ENCODE measurements at regions not wholly inside any gene's neighbourhood (a gene's known extent, or its start where the extent isn't known, plus 50 kb on each side); places are given as distances from the start of the nearest gene placed in this dataset.
A peak's percentile ranks its signal among the peaks of the same experiment; 100 is the strongest.
"Not testable (repeated sequence)": the region's sequence is repeated elsewhere in the genome, so short reads cannot be mapped to it uniquely, and the experiment has no call there.

DNA sequence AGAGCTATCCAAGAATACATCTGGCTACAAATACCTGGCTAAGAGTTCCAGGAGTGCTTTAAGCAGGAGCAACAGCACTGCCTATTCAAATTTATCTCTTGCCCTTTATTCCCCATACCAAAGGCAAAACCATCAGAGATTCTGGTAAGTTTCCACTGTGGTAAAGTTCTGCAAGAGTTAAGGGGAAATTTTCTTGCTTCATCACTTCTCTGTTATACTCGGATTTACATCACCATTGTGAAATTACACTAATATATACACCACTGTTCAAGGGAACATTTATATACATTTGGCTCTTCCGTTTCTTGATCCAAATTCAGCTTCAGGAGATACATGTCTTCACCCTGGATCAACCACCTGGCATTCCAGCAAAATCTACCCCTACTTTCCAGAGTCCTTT, 70.8 kb upstream of the PTPN13 start:
- DNase-seq (ENCODE audit: low read depth in 2 of 2): no peak

DNA sequence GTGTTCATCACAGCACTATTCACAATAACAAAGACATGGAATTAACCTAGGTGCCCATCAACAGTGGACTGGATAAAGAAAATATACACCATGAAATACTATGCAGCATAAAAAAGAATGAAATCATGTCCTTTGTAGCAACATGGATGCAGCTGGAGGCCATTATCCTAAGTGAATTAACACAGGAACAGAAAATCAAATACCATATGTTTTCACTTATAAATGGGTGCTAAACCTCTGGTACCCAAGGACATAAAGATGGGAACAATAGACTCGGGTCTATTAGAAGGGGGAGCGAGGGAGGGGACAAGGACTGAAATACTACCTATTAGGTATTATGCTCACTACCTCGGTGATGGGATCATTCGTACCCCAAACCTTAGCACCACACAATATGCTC, 66.4 kb upstream of the PTPN13 start:
- DNase-seq (ENCODE audit: low read depth in 2 of 2): not testable (repeated sequence)

DNA sequence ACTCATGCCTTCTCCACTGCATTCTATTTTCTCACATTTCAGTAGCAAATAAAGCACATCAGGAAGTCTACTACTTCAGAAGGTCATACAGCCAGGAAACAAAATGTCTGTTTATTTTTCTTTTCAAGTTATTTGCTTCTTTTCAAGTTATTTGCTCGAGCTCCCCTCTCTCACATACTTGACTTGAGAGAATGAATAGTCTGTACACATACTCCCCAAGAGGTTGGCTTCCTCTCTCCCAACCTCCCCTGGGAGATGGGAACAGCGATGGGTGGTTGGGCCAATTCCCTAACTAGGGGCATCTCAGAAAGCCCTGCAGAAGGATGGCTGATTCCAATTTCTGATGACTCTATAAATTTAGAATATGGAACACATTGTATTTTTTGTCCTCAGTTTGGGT, 64.7 kb upstream of the PTPN13 start:
- DNase-seq (ENCODE audit: low read depth in 2 of 2): no peak

DNA sequence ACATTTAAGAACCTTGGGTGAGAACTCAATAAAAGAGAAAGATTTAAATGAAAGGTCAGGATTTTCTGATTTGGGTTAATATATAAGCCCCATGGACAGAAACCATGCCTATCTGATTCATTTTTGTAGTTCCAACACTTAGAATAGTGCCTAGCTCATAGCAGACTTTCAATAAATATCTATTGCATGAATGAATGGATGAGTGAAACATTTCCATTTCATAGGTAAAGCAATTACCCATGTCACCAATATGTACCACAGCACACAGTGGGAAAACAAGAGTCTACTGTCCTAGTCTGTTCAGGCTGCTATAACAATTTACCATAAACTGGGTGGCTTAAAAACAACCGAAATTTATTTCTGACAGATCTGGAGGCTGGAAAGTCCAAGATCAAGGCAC, 63.9 kb upstream of the PTPN13 start:
- DNase-seq (ENCODE audit: low read depth in 2 of 2): no peak

DNA sequence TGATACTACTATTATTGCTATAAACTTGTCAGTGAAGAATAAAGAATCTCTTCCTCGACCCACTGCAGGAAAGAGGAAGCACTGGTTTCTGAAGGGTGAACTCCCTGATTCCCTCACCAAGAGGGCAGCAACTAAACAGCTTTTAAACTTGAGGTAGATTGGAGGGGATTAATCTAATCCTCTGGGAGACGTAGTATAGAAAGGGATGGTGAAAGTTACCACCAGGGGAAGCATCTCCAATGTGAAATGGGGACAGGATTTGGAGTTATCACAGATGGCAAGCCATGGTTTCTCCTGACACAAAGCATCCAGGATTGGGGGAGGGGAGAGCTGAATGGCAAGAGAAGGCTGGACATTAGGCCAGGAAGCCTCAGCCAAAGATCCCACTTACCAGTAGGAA, 62.7 kb upstream of the PTPN13 start:
- DNase-seq (ENCODE audit: low read depth in 2 of 2): no peak

DNA sequence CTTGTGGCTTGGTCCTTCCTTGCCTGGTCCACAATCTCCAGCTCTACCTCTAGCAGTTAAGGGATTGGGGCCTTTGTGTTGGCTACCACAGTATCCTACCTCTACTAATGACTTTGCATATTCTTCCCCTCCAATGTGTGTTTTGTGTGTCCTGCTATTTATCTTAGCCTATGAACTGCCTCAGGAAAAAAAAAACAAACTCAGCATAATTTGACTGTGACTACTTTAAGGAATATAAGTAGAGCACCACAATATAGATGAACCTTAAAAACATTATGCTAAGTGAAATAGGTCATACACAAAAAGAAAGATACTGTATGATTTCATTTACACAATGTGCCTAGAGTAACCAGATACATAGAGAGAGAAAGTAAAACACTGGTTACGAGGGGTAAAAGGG, 61.3 kb upstream of the PTPN13 start:
- no peak for DNase-seq (ENCODE audit: low read depth in 2 of 2)

DNA sequence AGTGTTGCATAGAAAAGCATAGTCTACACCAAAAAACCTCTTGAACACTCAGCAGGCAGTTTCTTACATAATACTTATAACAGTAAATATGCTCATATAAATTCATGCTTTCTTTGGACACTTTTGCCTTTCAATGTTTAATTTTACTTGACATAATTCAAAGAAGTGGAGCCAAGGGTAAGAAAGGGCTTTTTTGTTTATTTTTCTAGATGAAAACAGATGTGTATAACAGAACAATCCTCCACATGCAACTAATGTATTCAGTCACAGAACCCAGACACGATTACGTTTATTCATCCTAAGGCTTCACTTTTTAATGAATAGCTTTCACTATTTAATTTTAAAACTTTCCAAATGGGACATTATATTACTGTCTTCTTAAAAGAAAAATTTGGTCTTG, 58.0 kb upstream of the PTPN13 start:
- no peak for DNase-seq (ENCODE audit: low read depth in 2 of 2)

DNA sequence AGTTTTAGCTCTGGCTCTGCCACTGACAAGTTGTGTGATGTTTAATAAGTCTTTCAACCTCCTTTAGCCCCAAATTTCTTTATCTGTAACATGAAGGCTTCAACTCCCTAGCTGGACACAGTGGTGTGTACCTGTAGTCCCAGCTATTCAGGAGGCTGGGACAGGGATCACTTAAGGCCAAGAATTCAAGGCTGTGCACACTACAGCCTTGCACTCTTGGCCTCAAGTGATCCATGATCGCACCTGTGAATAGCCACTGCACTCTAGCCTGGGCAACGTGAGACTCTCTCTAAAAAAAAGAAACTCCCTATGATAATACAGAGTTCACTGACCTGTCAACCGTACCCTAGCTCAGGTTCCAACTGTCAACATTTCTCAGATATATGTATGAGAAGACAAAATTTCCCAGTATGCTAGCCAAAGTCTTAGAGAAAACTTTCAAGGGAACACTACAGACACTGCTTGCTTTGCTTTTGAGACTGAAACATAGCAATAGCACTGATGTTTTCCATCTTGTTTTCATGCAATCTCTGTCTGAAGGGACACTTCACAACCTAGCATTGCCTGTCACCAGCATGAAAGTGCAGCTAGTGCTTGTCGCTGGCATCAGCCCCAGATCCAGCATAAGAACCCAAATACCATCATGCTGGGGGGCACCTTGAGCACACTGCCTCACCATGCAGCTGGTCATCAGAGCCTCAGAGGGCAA, 51.6 kb upstream of the PTPN13 start:
- DNase-seq (ENCODE audit: low read depth in 2 of 2): no peak

DNA sequence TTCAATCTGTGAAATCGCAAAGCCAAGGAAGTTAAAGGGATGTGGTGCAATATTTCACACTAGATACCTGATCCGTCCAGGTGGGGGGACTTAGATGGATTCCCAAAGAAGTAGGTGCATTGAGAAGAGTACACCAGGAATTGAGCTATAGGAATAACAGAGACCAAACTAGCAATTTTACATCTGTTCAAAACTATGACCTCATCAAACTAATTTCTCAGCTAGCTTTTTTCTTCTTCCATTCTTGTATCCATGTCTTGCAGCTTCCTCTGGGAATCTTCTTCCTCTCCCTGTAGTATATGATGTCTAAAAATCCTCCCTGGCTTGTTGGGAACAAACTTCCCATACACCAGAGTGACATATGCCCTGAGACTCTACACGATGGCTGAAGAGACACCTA, 51.0 kb upstream of the PTPN13 start:
- DNase-seq (ENCODE audit: low read depth in 2 of 2): no peak

DNA sequence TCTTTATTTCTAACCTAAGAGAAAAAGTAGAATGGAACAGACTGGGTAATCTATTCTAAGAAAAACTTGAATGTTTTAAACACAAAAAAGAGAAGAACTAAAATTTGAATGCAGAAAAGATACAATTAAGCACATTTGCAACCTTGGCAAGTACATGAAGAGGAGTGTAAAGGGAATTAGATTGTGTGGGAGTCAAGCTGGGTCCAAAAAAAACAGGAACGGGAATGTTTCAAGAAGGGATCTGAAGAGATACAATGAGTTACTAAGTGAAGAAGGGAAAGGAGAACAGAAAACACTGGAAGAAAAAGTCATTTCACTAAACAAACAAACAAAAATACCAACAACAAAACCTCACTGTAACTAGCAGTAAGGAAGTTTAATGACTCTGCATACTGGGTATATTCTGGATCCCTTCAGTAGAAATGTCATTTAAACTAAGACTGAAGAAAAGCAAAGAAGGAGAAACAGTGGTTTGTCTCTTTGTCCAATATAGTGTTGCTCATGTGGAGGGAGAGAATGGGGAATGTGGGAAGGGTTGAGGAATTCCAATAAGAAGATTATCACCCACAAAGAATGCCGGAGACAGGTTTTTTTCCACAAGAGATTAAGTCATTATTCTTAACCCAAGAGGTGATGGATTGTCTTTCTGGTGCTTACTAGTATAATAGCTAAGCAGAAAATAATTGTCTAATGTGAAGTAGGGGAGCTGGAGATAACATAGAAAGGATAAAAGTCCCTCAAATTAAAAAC, 50.4 kb upstream of the PTPN13 start:
- peak; percentile 40 to 41 for DNase-seq (ENCODE audit: low read depth in 2 of 2)

DNA sequence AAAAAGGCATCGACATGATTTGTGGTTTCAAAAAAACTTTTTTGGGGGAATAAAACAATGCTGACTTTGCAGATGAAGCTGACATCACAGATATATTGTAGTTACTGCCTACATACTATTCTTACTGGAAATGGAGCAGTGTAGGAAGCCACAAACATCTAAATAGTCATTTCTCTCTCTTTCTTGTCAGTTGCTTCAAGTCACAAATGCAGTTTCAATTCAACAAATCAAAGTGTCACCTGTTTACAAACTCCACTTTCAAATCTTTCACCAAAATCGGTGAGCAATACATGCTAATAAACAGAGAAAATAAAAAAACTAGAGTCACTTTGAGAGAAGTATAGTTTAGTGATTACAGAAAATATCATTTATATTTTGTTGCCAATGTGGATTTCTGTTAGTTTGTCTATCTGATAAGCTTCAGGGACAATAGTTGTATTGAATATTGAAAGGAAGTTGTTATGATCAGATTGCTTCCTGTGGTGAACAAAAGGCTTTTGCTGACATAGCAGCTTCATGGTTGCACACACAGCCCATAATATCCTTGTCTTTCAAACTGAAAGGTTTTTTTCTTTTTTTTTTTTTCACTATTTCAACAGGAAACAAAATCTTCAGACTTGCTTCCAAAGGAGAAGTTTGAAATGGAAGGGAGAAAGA, 49.7 kb upstream of the PTPN13 start:
- no peak for DNase-seq (ENCODE audit: low read depth in 2 of 2)
